PC-3 (cell line): ENCODE measurements at regions not wholly inside any gene's neighbourhood (a gene's known extent, or its start where the extent isn't known, plus 50 kb on each side); places are given as distances from the start of the nearest gene placed in this dataset.

ENCODE experiments used
- CTCF ChIP-seq: fragments of 300-600 bp; sonication (generic); conservative IDR thresholded peaks from 2 replicates; pipeline ENCODE4 v1.5.1; 2017; ENCODE audit warnings: antibody characterized with exemption, low read depth, mild to moderate bottlenecking, low read length
- EZH2 ChIP-seq: fragments of 300-600 bp; sonication (generic); IDR thresholded peaks from one replicate; pipeline ENCODE4 v1.6.1; 2017; ENCODE audit warnings: antibody characterized with exemption, mild to moderate bottlenecking, low read length; ENCODE audit not compliant: unreplicated experiment
- EZH2phosphoT487 ChIP-seq: fragments of 300-600 bp; sonication (generic); IDR thresholded peaks from 2 replicates; pipeline ENCODE4 v1.6.1; 2018; ENCODE audit warnings: mild to moderate bottlenecking, antibody characterized with exemption, low read length, borderline replicate concordance

- TF ChIP-seq CTCF: no peak
- TF ChIP-seq EZH2phosphoT487: no peak
- TF ChIP-seq EZH2: no peak
Observed at GRCh38 chr12:59839514-59839913, 243.7 kb downstream of the SLC16A7 start.
